Pulmonary artery endothelial cell (primary cell): ENCODE measurements at regions not wholly inside any gene's neighbourhood (a gene's known extent, or its start where the extent isn't known, plus 50 kb on each side); places are given as distances from the start of the nearest gene placed in this dataset.
"Not testable (repeated sequence)": the region's sequence is repeated elsewhere in the genome, so short reads cannot be mapped to it uniquely, and the experiment has no call there.

Source experiments
- DNase-seq: peaks from one replicate; pipeline ENCODE4 v3.0.0-alpha.2; 2011; ENCODE audit warnings: low read depth, low spot score

- DNase-seq: no peak
Measured at GRCh38 chr4:141455651-141456050, 180.7 kb upstream of the IL15 start.

GRCh38 chr4:141457653-141458052 lies 178.7 kb upstream of the IL15 start:
- no peak for DNase-seq

- no peak for DNase-seq
Measured at GRCh38 chr4:141458501-141458900, 177.9 kb upstream of the IL15 start.

- DNase-seq: no peak
Measured at GRCh38 chr4:141459020-141459419, 177.4 kb upstream of the IL15 start.

GRCh38 chr4:141462361-141462760 lies 174.0 kb upstream of the IL15 start:
- DNase-seq: no peak

- DNase-seq: no peak
Measured at GRCh38 chr4:141463678-141464077, 172.7 kb upstream of the IL15 start.

- no peak for DNase-seq
Measured at GRCh38 chr4:141464366-141464765, 172.0 kb upstream of the IL15 start.

GRCh38 chr4:141465171-141465570 lies 171.2 kb upstream of the IL15 start:
- DNase-seq: no peak

GRCh38 chr4:141467225-141467624 lies 169.2 kb upstream of the IL15 start:
- no peak for DNase-seq

- no peak for DNase-seq
Measured at GRCh38 chr4:141469392-141469791, 167.0 kb upstream of the IL15 start.

GRCh38 chr4:141473026-141473540 lies 163.3 kb upstream of the IL15 start:
- DNase-seq: no peak

GRCh38 chr4:141473952-141474351 lies 162.4 kb upstream of the IL15 start:
- no peak for DNase-seq

GRCh38 chr4:141480950-141481349 lies 155.4 kb upstream of the IL15 start:
- no peak for DNase-seq

GRCh38 chr4:141484298-141484697 lies 152.1 kb upstream of the IL15 start:
- not testable (repeated sequence) for DNase-seq

- no peak for DNase-seq
Measured at GRCh38 chr4:141486375-141486997, 149.9 kb upstream of the IL15 start.

- no peak for DNase-seq
Measured at GRCh38 chr4:141497627-141498026, 138.8 kb upstream of the IL15 start.

GRCh38 chr4:141499261-141499853 lies 137.0 kb upstream of the IL15 start:
- DNase-seq: no peak

GRCh38 chr4:141501395-141501794 lies 135.0 kb upstream of the IL15 start:
- no peak for DNase-seq

- DNase-seq: no peak
Measured at GRCh38 chr4:141501931-141502330, 134.5 kb upstream of the IL15 start.

- DNase-seq: no peak
Measured at GRCh38 chr4:141502755-141503154, 133.6 kb upstream of the IL15 start.

- DNase-seq: no peak
Measured at GRCh38 chr4:141503260-141503659, 133.1 kb upstream of the IL15 start.

- DNase-seq: no peak
Measured at GRCh38 chr4:141511055-141511454, 125.3 kb upstream of the IL15 start.

- no peak for DNase-seq
Measured at GRCh38 chr4:141513866-141514265, 122.5 kb upstream of the IL15 start.
